ENCODE measurements at regions not wholly inside any gene's neighbourhood (a gene's known extent, or its start where the extent isn't known, plus 50 kb on each side); places are given as distances from the start of the nearest gene placed in this dataset.

GRCh38 chr10:53537508-53537907 is 764.9 kb upstream of the MBL2 start:
- TF ChIP-seq CTCF (IDR thresholded peaks at IDR 0.05) = no peak
- no peak for TF ChIP-seq PBX3 (IDR thresholded peaks at IDR 0.05)
- no peak for TF ChIP-seq SREBF2 (IDR thresholded peaks at IDR 0.05)
- TF ChIP-seq POLR2A (IDR thresholded peaks at IDR 0.05; ENCODE audit: low read length) = no peak
- no peak for TF ChIP-seq RAD21 (conservative IDR thresholded peaks at IDR 0.05 in 1 of 2, IDR thresholded peaks at IDR 0.05 in 1 of 2)
- TF ChIP-seq JUNB (IDR thresholded peaks at IDR 0.05) = no peak

Measured in A549 (cell line).